HAP-1 (cell line): ENCODE measurements at regions not wholly inside any gene's neighbourhood (a gene's known extent, or its start where the extent isn't known, plus 50 kb on each side); places are given as distances from the start of the nearest gene placed in this dataset.

ENCODE experiments used
- DNase-seq, 2 experiments: peaks; one replicate each; pipeline ENCODE4 v3.0.0-alpha.2; 2016 to 2020; ENCODE audit warnings: low spot score in 2 of 2
- H3K27me3 ChIP-seq: fragments of 250-450 bp; sonication (Bioruptor Pico); 2 replicates; pipeline ENCODE4 v1.5.1; 2020; ENCODE audit warnings: low read depth, mild to moderate bottlenecking, moderate library complexity
- H3K36me3 ChIP-seq: fragments of 250-450 bp; sonication (Bioruptor Pico); replicated peaks from 2 replicates; pipeline ENCODE4 v1.5.1; 2020; ENCODE audit warnings: mild to moderate bottlenecking
- H3K4me1 ChIP-seq: fragments of 250-450 bp; sonication (Bioruptor Pico); 2 replicates; pipeline ENCODE4 v1.5.1; 2020; ENCODE audit warnings: mild to moderate bottlenecking
- H3K4me3 ChIP-seq: fragments of 250-450 bp; sonication (Bioruptor Pico); 2 replicates; pipeline ENCODE4 v1.5.1; 2020; ENCODE audit warnings: mild to moderate bottlenecking, moderate library complexity
- H3K9me3 ChIP-seq: fragments of 250-450 bp; sonication (Bioruptor Pico); 2 replicates; pipeline ENCODE4 v1.5.1; 2020; ENCODE audit warnings: mild to moderate bottlenecking, moderate library complexity
- in situ Hi-C: fragments of 300-500 bp; cut with MboI; formaldehyde crosslinking; loops from 3 replicates; pipeline ENCODE4 v1.14.3; 2020; ENCODE audit warnings: low sequenced_read_pairs, inconsistent platforms, mixed read lengths

DNA sequence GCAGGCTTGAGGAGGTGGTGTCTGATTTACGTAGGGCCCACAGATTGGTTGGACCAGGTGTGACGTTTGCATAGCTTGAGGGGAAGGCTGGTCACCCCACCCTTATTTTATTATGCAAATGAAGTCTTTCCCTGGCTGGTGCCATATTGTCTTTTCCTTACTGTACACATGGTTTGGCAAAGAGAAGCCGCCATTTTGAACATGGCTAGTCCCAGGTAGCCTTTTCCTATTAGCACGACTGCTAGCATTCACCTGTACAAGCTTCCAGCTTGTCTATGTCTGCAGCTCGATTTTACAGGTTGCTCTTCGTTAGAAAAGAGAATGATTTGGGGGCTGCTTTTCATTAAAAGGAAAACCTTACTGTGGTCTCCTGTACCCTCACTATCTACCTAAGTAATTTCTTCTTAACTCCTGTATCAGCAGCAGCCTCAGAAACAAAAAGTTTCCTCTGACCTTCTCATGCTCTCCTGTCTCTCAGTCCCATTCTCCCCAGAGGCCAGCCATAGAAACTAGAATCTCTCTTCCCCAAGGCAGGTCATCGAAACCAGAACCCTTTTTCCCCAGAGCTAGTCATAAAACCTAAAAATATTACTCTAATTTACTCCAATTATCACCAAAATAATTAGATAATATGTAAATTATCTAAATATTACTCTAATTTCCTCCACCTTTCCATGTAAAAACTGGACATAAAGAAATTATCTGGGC lies 151.8 kb downstream of the B3GNT2 start:
- Histone ChIP-seq H3K27me3 (no peaks in the 10 kb centered on the region), H3K36me3 (no peaks in the 10 kb centered on the region), H3K9me3 (no peaks in the 10 kb centered on the region), H3K4me1 (peaks cover 8% of the 10 kb centered on the region), H3K4me3 (no peak overlapping the region)
- no peak for DNase-seq
- in situ Hi-C loops: no loop called here

DNA sequence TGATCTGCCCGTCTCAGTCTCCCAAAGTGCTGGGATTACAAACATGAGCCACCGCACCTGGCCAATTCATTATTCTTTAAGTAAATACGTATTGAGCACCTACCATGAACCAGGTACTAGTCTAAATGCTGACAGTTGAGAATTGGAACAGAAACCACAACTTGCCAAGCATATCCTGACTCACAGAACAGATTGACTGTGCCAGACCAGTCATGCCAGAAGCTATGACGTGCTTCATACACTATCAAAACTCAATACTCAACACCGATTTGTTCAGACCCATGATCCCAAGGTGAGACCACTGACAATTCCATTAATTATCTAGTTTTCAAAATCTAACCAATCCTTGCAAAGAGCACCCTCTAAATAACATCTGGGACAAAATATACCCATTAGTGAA lies 148.6 kb downstream of the B3GNT2 start:
- no peak for DNase-seq
- H3K4me1 ChIP-seq: peaks cover 8% of the 10 kb centered on the region

DNA sequence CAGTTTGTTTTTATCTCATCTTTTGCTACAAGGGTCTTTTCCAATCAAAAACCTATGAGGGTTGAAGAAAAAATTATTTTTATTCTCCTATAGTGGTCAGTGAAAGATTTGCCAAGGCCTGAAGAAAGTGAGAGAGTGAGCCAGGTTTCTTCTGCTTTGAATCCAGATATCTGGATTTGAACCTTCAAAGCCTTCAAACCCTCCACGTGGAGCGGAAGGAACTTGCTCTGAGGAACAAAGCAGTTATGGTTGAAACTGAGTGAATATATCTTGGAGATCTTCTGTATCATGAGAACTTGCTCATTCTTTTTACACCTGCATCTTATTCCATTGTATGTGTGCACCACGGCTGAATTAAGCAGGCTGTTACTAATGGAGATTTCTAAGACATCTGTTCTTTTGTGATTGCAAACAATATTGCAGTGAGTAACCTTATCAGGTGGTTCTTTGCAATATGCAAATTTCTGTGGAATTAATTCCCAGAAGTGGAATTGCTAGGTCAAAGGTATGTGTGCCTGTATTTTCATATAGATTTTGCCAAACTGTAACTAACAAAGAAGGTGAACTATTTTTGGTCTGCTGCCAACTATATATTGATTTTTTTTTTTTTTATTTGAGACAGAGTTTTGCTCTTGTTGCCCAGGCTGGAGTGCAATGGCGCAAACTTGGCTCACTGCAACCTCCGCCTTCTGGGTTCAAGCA lies 147.9 kb downstream of the B3GNT2 start:
- no peaks in the 10 kb centered on the region for H3K36me3 ChIP-seq
- no peaks in the 10 kb centered on the region for H3K9me3 ChIP-seq
- H3K4me1 ChIP-seq: peaks cover 8% of the 10 kb centered on the region
- peak in 1 of 2 experiments; percentile 44 for DNase-seq
- in situ Hi-C loops: no loop called here
- H3K4me3 ChIP-seq: no peak overlapping the region
- H3K27me3 ChIP-seq: no peaks in the 10 kb centered on the region

More for the DNA sequence above, 148.6 kb downstream of the B3GNT2 start:
- Histone ChIP-seq H3K4me3 (no peak overlapping the region), H3K36me3 (no peaks in the 10 kb centered on the region), H3K9me3 (no peaks in the 10 kb centered on the region), H3K27me3 (no peaks in the 10 kb centered on the region)
- in situ Hi-C loops: no loop called here

GRCh38 chr2:62343206-62343605 lies 147.3 kb downstream of the B3GNT2 start:
- Histone ChIP-seq H3K4me1 (peaks cover 8% of the 10 kb centered on the region), H3K9me3 (no peaks in the 10 kb centered on the region), H3K4me3 (no peak overlapping the region), H3K36me3 (no peaks in the 10 kb centered on the region), H3K27me3 (no peaks in the 10 kb centered on the region)
- no peak for DNase-seq
- in situ Hi-C loops: no loop called here

- in situ Hi-C loops: no loop called here
- DNase-seq: no peak
- Histone ChIP-seq H3K4me3 (no peak overlapping the region), H3K36me3 (no peaks in the 10 kb centered on the region), H3K27me3 (no peaks in the 10 kb centered on the region), H3K9me3 (no peaks in the 10 kb centered on the region), H3K4me1 (peaks cover 8% of the 10 kb centered on the region)
Measured at GRCh38 chr2:62340994-62341484, 145.1 kb downstream of the B3GNT2 start.

DNA sequence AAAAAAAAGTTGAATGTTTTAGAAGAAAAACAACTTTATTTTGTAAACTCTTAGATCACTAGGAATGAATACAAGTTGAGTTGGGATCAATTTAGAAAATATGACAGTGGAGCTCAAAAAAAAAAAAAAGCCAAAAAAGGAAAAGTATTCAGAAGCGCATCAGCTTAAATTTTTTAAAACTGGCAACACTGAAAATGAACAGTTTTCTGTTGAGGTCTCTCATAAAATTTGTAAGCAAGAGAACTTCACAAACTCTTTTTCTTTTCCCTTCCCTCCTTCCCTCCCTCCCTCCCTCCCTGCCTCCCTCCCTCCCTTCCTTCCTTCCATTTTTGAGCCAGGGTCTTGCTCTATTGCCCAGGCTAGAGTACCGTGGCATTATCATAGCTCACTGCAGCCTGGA lies 143.9 kb downstream of the B3GNT2 start:
- in situ Hi-C loops: no loop called here
- H3K9me3 ChIP-seq: no peaks in the 10 kb centered on the region
- no peaks in the 10 kb centered on the region for H3K27me3 ChIP-seq
- no peaks in the 10 kb centered on the region for H3K36me3 ChIP-seq
- DNase-seq: no peak
- H3K4me1 ChIP-seq: peaks cover 11% of the 10 kb centered on the region
- H3K4me3 ChIP-seq: no peak overlapping the region

DNA sequence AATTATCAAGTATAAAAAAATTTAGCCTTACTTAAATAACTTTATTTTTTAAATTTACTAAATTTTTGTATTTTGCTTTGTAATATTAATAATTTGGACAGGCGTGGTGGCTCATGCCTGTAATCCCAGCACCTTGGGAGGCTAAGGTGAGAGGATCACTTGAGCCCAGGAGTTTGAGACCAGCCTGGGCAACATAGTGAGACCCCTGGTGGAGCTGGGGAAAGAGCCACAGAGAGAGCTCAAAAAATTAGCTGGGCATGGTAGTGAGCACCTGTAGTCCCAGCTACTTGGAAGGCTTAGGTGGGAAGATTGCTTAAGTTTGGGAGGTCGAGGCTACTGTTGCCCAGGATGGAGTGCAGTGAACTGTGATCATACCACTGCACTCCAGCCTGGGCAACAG lies 143.5 kb downstream of the B3GNT2 start:
- Histone ChIP-seq H3K4me1 (peaks cover 15% of the 10 kb centered on the region), H3K9me3 (no peaks in the 10 kb centered on the region), H3K4me3 (no peak overlapping the region), H3K36me3 (no peaks in the 10 kb centered on the region), H3K27me3 (no peaks in the 10 kb centered on the region)
- in situ Hi-C loops: no loop called here
- no peak for DNase-seq

DNA sequence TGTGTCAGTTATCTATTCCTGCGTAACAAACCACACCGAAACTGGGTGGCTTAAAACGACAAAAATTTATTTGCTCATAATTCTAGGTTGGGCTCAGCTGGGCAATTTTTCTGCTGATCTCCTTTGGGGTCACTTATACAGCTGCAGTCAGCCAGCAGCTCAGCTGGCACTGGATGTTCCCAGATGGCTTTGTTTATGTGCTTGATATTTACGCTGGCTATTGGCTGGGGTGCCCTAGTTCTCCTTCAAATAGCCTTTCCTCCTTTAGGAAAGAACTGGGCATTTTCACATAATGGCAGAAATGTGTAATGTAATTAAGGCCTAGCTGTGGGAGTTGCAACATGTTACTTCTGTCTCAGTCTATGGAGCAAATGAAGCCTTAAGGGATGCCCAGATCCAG lies 142.2 kb downstream of the B3GNT2 start:
- peaks cover 13% of the 10 kb centered on the region; the same call in 1 of the 2 replicates for H3K4me1 ChIP-seq
- H3K36me3 ChIP-seq: no peaks in the 10 kb centered on the region
- H3K27me3 ChIP-seq: no peaks in the 10 kb centered on the region
- H3K4me3 ChIP-seq: no peak overlapping the region
- DNase-seq: no peak
- in situ Hi-C loops: no loop called here
- H3K9me3 ChIP-seq: no peaks in the 10 kb centered on the region

DNA sequence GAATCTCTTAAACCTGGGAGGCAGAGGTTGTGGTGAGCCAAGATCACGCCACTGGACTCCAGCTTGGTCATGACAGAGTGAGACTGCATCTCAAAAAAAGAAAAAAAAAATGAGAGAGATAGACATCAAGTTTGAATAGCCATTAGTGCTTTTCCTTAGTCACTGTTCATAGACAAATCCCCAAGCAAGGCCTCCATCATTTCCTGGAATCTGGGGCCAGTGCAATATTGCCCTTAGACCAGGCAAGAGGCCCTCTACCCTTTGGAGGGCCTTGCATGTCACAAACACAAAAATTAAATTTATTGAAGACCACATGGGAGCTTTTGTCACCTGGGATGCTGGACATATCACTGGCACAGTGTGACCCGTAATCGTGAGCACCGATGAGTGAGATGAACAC lies 141.5 kb downstream of the B3GNT2 start:
- no peak overlapping the region for H3K4me3 ChIP-seq
- DNase-seq: no peak
- no peaks in the 10 kb centered on the region for H3K36me3 ChIP-seq
- H3K9me3 ChIP-seq: no peaks in the 10 kb centered on the region
- in situ Hi-C loops: no loop called here
- peaks cover 13% of the 10 kb centered on the region; the same call in 1 of the 2 replicates for H3K4me1 ChIP-seq
- H3K27me3 ChIP-seq: no peaks in the 10 kb centered on the region

DNA sequence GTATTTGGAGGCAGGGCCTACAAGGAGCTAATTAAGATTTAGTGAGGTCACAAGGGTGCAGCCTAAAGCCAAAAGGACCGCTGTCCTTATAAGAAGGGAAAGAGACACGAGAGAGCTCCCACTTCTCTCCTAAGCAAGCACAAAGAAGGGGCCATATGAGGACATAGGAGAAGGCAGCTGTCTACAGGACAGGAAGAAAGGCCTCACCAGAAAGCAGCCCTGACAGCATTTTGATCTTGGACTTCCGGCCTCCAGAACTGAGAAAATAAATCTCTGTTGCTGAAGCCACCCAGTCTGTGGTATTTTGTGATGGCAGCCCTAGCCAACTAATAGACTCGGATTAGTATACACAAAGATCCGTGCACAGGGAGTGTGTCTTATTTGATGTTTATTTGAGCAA lies 139.7 kb downstream of the B3GNT2 start:
- Histone ChIP-seq H3K27me3 (no peaks in the 10 kb centered on the region), H3K4me1 (peaks cover 13% of the 10 kb centered on the region; the same call in 1 of the 2 replicates), H3K9me3 (no peaks in the 10 kb centered on the region), H3K36me3 (no peaks in the 10 kb centered on the region), H3K4me3 (no peak overlapping the region)
- DNase-seq: no peak
- in situ Hi-C loops: no loop called here

GRCh38 chr2:62334440-62335058 lies 138.6 kb downstream of the B3GNT2 start:
- no peaks in the 10 kb centered on the region for H3K9me3 ChIP-seq
- H3K27me3 ChIP-seq: no peaks in the 10 kb centered on the region
- in situ Hi-C loops: no loop called here

GRCh38 chr2:62334009-62334408 lies 138.1 kb downstream of the B3GNT2 start:
- no peak overlapping the region for H3K4me3 ChIP-seq
- DNase-seq: no peak
- H3K4me1 ChIP-seq: peaks cover 20% of the 10 kb centered on the region
- in situ Hi-C loops: no loop called here
- no peaks in the 10 kb centered on the region for H3K9me3 ChIP-seq
- no peaks in the 10 kb centered on the region for H3K36me3 ChIP-seq
- H3K27me3 ChIP-seq: no peaks in the 10 kb centered on the region

More at GRCh38 chr2:62334440-62335058, 138.6 kb downstream of the B3GNT2 start:
- DNase-seq: no peak
- H3K36me3 ChIP-seq: no peaks in the 10 kb centered on the region
- no peak overlapping the region for H3K4me3 ChIP-seq
- peaks cover 14% of the 10 kb centered on the region; the same call in 1 of the 2 replicates for H3K4me1 ChIP-seq

DNA sequence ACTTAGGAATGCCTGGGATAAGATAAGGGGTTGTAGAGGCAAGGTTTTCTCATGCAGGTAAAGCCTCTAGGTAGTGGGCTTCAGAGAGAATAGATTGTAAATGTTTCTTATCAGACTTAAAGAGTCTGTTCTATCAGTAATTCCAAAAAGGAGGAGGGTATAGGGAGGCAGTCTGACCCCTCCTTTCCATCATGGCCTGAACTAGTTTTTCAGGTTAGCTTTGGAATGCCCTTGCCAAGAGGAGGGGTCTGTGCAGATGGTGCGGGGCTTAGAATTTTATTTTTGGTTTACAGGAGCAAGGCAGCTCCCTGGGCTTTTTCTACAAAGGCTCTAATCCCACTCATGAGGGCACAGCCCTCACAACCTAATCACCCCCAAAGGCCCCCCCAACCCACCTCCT lies 135.0 kb downstream of the B3GNT2 start:
- no peaks in the 10 kb centered on the region for H3K9me3 ChIP-seq
- H3K4me3 ChIP-seq: no peak overlapping the region
- H3K27me3 ChIP-seq: no peaks in the 10 kb centered on the region
- H3K4me1 ChIP-seq: peaks cover 21% of the 10 kb centered on the region
- in situ Hi-C loops: no loop called here
- no peak for DNase-seq
- H3K36me3 ChIP-seq: no peaks in the 10 kb centered on the region

- in situ Hi-C loops: no loop called here
- Histone ChIP-seq H3K9me3 (0 out of 2 replicates have a peak, but pooled peaks cover 4% of the 10 kb centered on the region), H3K4me3 (no peak overlapping the region), H3K27me3 (no peaks in the 10 kb centered on the region), H3K36me3 (no peaks in the 10 kb centered on the region), H3K4me1 (peaks cover 17% of the 10 kb centered on the region)
- DNase-seq: no peak
Measured at GRCh38 chr2:62329797-62330196, 133.9 kb downstream of the B3GNT2 start.
